ENCODE measurements at regions not wholly inside any gene's neighbourhood (a gene's known extent, or its start where the extent isn't known, plus 50 kb on each side); places are given as distances from the start of the nearest gene placed in this dataset.
A peak's percentile ranks its signal among the peaks of the same experiment; 100 is the strongest.

DNA sequence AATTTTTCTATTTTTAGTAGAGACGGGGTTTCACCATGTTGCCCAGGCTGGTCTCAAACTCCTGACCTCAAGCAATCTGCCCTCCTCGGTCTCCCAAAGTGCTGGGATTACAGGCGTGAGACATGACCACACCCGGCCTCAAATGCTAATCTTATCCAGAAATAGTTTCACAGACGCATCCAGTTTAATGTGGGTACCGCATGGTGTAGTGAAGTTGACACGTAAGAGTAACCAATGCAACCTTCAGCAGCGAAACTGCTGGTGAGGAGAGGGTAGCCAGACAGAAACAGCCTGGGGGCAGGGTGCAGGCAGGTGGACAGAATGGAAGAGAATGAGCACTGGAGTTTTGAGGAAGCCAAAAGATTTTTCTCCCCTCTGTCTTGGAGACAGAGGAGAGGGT lies 63.5 kb upstream of the FAM180A start:
- no peaks in the 10 kb centered on the region for H3K27me3 ChIP-seq (ENCODE audit: control insufficient read depth, insufficient read depth, low read length)
- no peaks in the 10 kb centered on the region for H4K20me1 ChIP-seq (ENCODE audit: control insufficient read depth, extremely low read depth, insufficient read depth, low read length)
- no peaks in the 10 kb centered on the region for H3K36me3 ChIP-seq (ENCODE audit: control insufficient read depth, insufficient read depth, low read length)
- no peak overlapping the region for H2AFZ ChIP-seq (ENCODE audit: low read length)
- TF ChIP-seq, protein P1, sequence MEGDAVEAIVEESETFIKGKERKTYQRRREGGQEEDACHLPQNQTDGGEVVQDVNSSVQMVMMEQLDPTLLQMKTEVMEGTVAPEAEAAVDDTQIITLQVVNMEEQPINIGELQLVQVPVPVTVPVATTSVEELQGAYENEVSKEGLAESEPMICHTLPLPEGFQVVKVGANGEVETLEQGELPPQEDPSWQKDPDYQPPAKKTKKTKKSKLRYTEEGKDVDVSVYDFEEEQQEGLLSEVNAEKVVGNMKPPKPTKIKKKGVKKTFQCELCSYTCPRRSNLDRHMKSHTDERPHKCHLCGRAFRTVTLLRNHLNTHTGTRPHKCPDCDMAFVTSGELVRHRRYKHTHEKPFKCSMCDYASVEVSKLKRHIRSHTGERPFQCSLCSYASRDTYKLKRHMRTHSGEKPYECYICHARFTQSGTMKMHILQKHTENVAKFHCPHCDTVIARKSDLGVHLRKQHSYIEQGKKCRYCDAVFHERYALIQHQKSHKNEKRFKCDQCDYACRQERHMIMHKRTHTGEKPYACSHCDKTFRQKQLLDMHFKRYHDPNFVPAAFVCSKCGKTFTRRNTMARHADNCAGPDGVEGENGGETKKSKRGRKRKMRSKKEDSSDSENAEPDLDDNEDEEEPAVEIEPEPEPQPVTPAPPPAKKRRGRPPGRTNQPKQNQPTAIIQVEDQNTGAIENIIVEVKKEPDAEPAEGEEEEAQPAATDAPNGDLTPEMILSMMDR (conservative IDR thresholded peaks at IDR 0.05 in 1 of 2, IDR thresholded peaks at IDR 0.05 in 1 of 2; ENCODE audit: low read depth in 1 of 2, low read length in 2 of 2) = no peak
- no peak for TF ChIP-seq EZH2 (IDR thresholded peaks at IDR 0.05; ENCODE audit: low read length, missing control alignments)
- H3K27ac ChIP-seq (ENCODE audit: insufficient read depth, low read length) = no peak overlapping the region
- no peaks in the 10 kb centered on the region for H3K79me2 ChIP-seq (ENCODE audit: control insufficient read depth, insufficient read depth, low read length)
- no peak overlapping the region for H3K9ac ChIP-seq (ENCODE audit: insufficient read depth, low read length)
- H3K4me3 ChIP-seq (replicated peaks in 1 of 4; ENCODE audit: control extremely low read depth in 1 of 4, insufficient read depth in 1 of 4, low read depth in 3 of 4, low read length in 4 of 4) = no peak overlapping the region
- H3K4me2 ChIP-seq (ENCODE audit: extremely low read depth, insufficient read depth, low read length) = no peak overlapping the region
- no peaks in the 10 kb centered on the region for H3K9me3 ChIP-seq (ENCODE audit: control insufficient read depth, insufficient read depth, low read depth, low read length)
- DNase-seq (ENCODE audit: low read depth in 2 of 2) = no peak
- H3K4me1 ChIP-seq (ENCODE audit: control insufficient read depth, extremely low read depth, insufficient read depth, low read length) = no peaks in the 10 kb centered on the region

DNA sequence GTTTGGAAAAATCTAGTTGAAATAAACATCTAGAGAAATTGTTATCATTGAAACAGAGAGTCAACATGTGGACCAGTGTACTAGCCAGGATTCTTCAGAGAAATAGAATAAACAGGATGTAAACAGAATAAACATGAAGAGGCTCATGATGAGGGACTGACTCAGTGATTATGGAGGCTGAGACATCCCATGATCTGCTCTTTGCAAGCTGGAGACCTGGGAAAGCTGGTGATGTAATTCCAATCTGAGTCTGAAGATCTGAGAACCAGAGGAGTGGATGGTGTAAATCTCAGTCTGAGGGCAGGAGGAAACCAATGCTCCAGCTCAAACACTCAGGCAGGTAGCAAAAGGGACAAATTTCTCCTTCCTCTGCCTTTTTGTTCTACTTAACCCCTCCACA lies 62.9 kb upstream of the FAM180A start:
- H3K27ac ChIP-seq (ENCODE audit: insufficient read depth, low read length) = no peak overlapping the region
- H4K20me1 ChIP-seq (ENCODE audit: control insufficient read depth, extremely low read depth, insufficient read depth, low read length) = no peaks in the 10 kb centered on the region
- H3K79me2 ChIP-seq (ENCODE audit: control insufficient read depth, insufficient read depth, low read length) = no peaks in the 10 kb centered on the region
- H3K9me3 ChIP-seq (ENCODE audit: control insufficient read depth, insufficient read depth, low read depth, low read length) = no peaks in the 10 kb centered on the region
- H3K4me1 ChIP-seq (ENCODE audit: control insufficient read depth, extremely low read depth, insufficient read depth, low read length) = no peaks in the 10 kb centered on the region
- no peaks in the 10 kb centered on the region for H3K36me3 ChIP-seq (ENCODE audit: control insufficient read depth, insufficient read depth, low read length)
- no peak overlapping the region for H3K4me3 ChIP-seq (replicated peaks in 1 of 4; ENCODE audit: control extremely low read depth in 1 of 4, insufficient read depth in 1 of 4, low read depth in 3 of 4, low read length in 4 of 4)
- no peaks in the 10 kb centered on the region for H3K27me3 ChIP-seq (ENCODE audit: control insufficient read depth, insufficient read depth, low read length)
- no peak for TF ChIP-seq EZH2 (IDR thresholded peaks at IDR 0.05; ENCODE audit: low read length, missing control alignments)
- TF ChIP-seq, protein P1 (conservative IDR thresholded peaks at IDR 0.05 in 1 of 2, IDR thresholded peaks at IDR 0.05 in 1 of 2; ENCODE audit: low read depth in 1 of 2, low read length in 2 of 2) = no peak
- peak in 1 of 2 donors; percentile 14 for DNase-seq (ENCODE audit: low read depth in 2 of 2)
- H3K9ac ChIP-seq (ENCODE audit: insufficient read depth, low read length) = no peak overlapping the region
- no peak overlapping the region for H2AFZ ChIP-seq (ENCODE audit: low read length)
- H3K4me2 ChIP-seq (ENCODE audit: extremely low read depth, insufficient read depth, low read length) = no peak overlapping the region

DNA sequence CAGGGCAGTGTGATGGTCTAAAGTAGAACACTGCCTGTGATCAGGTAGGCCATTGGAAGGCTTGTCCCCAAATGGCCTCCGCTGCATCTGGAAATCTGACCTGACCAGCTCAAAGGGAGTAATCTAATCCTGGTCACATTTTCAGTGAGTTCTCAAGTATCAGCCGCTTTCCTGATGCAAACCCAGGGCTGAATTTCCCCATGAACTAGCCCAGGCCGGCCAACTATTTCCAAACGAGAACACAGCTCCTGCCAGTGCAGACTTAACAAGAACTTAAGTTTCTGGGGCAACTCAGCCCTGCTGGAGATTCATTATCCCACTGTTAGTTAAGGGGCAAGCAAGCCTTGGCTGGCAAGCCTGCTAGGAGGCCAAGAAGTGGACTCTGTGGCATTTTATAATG lies 59.6 kb upstream of the FAM180A start:
- H4K20me1 ChIP-seq (ENCODE audit: control insufficient read depth, extremely low read depth, insufficient read depth, low read length) = no peaks in the 10 kb centered on the region
- H3K79me2 ChIP-seq (ENCODE audit: control insufficient read depth, insufficient read depth, low read length) = no peaks in the 10 kb centered on the region
- no peaks in the 10 kb centered on the region for H3K4me1 ChIP-seq (ENCODE audit: control insufficient read depth, extremely low read depth, insufficient read depth, low read length)
- no peak overlapping the region for H3K9ac ChIP-seq (ENCODE audit: insufficient read depth, low read length)
- H3K27me3 ChIP-seq (ENCODE audit: control insufficient read depth, insufficient read depth, low read length) = no peaks in the 10 kb centered on the region
- H3K27ac ChIP-seq (ENCODE audit: insufficient read depth, low read length) = no peak overlapping the region
- no peaks in the 10 kb centered on the region for H3K9me3 ChIP-seq (ENCODE audit: control insufficient read depth, insufficient read depth, low read depth, low read length)
- H2AFZ ChIP-seq (ENCODE audit: low read length) = no peak overlapping the region
- H3K36me3 ChIP-seq (ENCODE audit: control insufficient read depth, insufficient read depth, low read length) = no peaks in the 10 kb centered on the region
- H3K4me2 ChIP-seq (ENCODE audit: extremely low read depth, insufficient read depth, low read length) = no peak overlapping the region
- no peak for DNase-seq (ENCODE audit: low read depth in 2 of 2)
- no peak for TF ChIP-seq EZH2 (IDR thresholded peaks at IDR 0.05; ENCODE audit: low read length, missing control alignments)
- TF ChIP-seq, protein P1 (conservative IDR thresholded peaks at IDR 0.05 in 1 of 2, IDR thresholded peaks at IDR 0.05 in 1 of 2; ENCODE audit: low read depth in 1 of 2, low read length in 2 of 2) = no peak
- no peak overlapping the region for H3K4me3 ChIP-seq (replicated peaks in 1 of 4; ENCODE audit: control extremely low read depth in 1 of 4, insufficient read depth in 1 of 4, low read depth in 3 of 4, low read length in 4 of 4)

Measured in fibroblast of lung (primary cell).